Smooth muscle cell (in vitro differentiated cells): ENCODE measurements at regions not wholly inside any gene's neighbourhood (a gene's known extent, or its start where the extent isn't known, plus 50 kb on each side); places are given as distances from the start of the nearest gene placed in this dataset.
A peak's percentile ranks its signal among the peaks of the same experiment; 100 is the strongest.

ENCODE experiments used
- DNase-seq: peaks from one replicate; lab custom pipeline; 2025; ENCODE audit not compliant: unreplicated experiment; lab: John Stamatoyannopoulos, UW
- H2AFZ ChIP-seq: fragments of 200-600 bp; sonication (generic); 2 replicates; pipeline ENCODE4 v1.6.0; 2016; ENCODE audit warnings: antibody characterized with exemption, low read depth, mild to moderate bottlenecking
- H3F3A ChIP-seq: fragments of 200-600 bp; sonication (generic); 2 replicates; pipeline ENCODE4 v1.6.0; 2017; ENCODE audit warnings: antibody characterized with exemption, low read depth
- H3K27ac ChIP-seq: fragments of 200-600 bp; sonication (generic); 2 replicates; pipeline ENCODE4 v1.5.1; 2016; ENCODE audit warnings: low read depth, mild to moderate bottlenecking
- H3K27me3 ChIP-seq: fragments of 200-600 bp; sonication (generic); 2 replicates; pipeline ENCODE4 v1.6.1; 2016; ENCODE audit warnings: low read depth, mild to moderate bottlenecking
- H3K36me3 ChIP-seq: fragments of 200-600 bp; sonication (generic); 2 replicates; pipeline ENCODE4 v1.5.1; 2016; ENCODE audit warnings: low read depth
- H3K4me1 ChIP-seq: fragments of 200-600 bp; sonication (generic); 2 replicates; pipeline ENCODE4 v1.5.1; 2016; ENCODE audit warnings: low read depth
- H3K4me2 ChIP-seq: fragments of 200-600 bp; sonication (generic); 2 replicates; pipeline ENCODE4 v1.6.0; 2016; ENCODE audit warnings: mild to moderate bottlenecking
- H3K4me3 ChIP-seq: fragments of 200-600 bp; sonication (generic); 2 replicates; pipeline ENCODE4 v1.5.1; 2016; ENCODE audit warnings: mild to moderate bottlenecking
- H3K79me2 ChIP-seq: fragments of 200-600 bp; sonication (generic); 2 replicates; pipeline ENCODE4 v1.6.0; 2016; ENCODE audit warnings: low read depth, mild to moderate bottlenecking
- H3K9ac ChIP-seq: fragments of 200-600 bp; sonication (generic); 2 replicates; pipeline ENCODE4 v1.6.0; 2016; ENCODE audit warnings: low read depth
- H3K9me3 ChIP-seq: fragments of 200-600 bp; sonication (generic); replicated peaks from 2 replicates; pipeline ENCODE4 v1.5.1; 2016; ENCODE audit warnings: low read depth
- H4K20me1 ChIP-seq: fragments of 200-600 bp; sonication (generic); 2 replicates; pipeline ENCODE4 v1.6.0; 2016; ENCODE audit warnings: low read depth
- WGBS: methylation state at CpG from one replicate; pipeline ENCODE4 v1.1.7; 2016; ENCODE audit warnings: low lambda C conversion rate; 5-methylcytosine and 5-hydroxymethylcytosine counted together
- TF ChIP-seq, protein P1 (sequence below): fragments of 200-600 bp; sonication (generic); IDR thresholded peaks from 2 replicates; pipeline ENCODE4 v1.5.1; 2017; ENCODE audit warnings: borderline replicate concordance, mild to moderate bottlenecking, antibody characterized with exemption; ENCODE audit not compliant: insufficient read depth, poor library complexity, severe bottlenecking

DNA sequence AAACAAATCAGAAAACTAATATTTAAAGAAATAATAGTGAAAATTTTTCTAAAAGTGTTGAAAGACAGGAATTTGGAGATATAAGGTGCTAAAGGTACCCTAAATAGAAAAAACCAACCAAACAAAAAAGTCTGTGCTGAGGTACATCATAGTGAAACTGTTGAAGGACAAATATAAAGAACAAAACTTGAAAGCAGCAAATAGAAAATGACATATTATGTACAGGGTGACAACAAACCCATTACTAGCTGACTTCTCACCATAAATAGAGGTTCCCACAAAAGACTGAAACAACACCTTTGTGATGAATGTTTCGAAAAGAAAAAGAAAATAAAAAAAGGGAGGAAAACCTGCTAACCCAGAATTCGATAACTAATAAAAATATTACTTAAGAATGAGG is 502.5 kb upstream of the NECTIN3 start:
- H3K27me3 ChIP-seq, result no peaks in the 10 kb centered on the region
- no peak overlapping the region for H3K4me2 ChIP-seq
- 100% methylated on average over 2 of the region's 2 CpGs for WGBS
- H3K79me2 ChIP-seq, result no peaks in the 10 kb centered on the region
- H3K4me1 ChIP-seq, result no peaks in the 10 kb centered on the region
- no peak overlapping the region for H3K9ac ChIP-seq
- H3K9me3 ChIP-seq, result no peaks in the 10 kb centered on the region
- H3F3A ChIP-seq, result peaks cover 11% of the 10 kb centered on the region
- no peak for DNase-seq
- H3K27ac ChIP-seq, result peak overlapping the region; percentile 71
- H2AFZ ChIP-seq, result peak overlapping the region; percentile 10
- TF ChIP-seq, protein P1, sequence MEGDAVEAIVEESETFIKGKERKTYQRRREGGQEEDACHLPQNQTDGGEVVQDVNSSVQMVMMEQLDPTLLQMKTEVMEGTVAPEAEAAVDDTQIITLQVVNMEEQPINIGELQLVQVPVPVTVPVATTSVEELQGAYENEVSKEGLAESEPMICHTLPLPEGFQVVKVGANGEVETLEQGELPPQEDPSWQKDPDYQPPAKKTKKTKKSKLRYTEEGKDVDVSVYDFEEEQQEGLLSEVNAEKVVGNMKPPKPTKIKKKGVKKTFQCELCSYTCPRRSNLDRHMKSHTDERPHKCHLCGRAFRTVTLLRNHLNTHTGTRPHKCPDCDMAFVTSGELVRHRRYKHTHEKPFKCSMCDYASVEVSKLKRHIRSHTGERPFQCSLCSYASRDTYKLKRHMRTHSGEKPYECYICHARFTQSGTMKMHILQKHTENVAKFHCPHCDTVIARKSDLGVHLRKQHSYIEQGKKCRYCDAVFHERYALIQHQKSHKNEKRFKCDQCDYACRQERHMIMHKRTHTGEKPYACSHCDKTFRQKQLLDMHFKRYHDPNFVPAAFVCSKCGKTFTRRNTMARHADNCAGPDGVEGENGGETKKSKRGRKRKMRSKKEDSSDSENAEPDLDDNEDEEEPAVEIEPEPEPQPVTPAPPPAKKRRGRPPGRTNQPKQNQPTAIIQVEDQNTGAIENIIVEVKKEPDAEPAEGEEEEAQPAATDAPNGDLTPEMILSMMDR, result no peak
- H3K36me3 ChIP-seq, result no peaks in the 10 kb centered on the region
- no peak overlapping the region for H3K4me3 ChIP-seq
- H4K20me1 ChIP-seq, result no peaks in the 10 kb centered on the region

DNA sequence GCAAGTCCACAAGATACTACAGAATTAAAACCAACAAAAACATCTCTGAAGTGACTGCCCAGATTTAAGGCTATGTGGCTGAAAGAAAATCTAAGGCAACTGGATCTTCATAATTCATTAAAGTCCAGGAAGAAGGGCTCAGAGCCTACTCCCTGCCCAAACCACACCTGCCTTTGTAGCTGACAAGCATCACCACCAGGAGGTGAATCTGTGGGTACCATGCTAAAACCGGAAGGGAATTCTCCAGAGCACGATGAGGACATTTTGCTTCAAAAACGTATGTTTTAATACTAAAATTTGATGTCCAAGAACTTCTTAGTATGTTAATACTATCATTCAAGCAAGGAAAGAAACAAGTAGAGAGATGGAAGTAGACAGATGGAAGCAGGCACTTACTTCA is 495.9 kb upstream of the NECTIN3 start:
- no peak overlapping the region for H3K9ac ChIP-seq
- H3F3A ChIP-seq, result no peaks in the 10 kb centered on the region
- no peak for DNase-seq
- H3K36me3 ChIP-seq, result no peaks in the 10 kb centered on the region
- no peak overlapping the region for H3K27ac ChIP-seq
- H4K20me1 ChIP-seq, result no peaks in the 10 kb centered on the region
- no peak overlapping the region for H3K4me2 ChIP-seq
- H3K4me1 ChIP-seq, result peaks cover 6% of the 10 kb centered on the region
- no peaks in the 10 kb centered on the region for H3K9me3 ChIP-seq
- H3K27me3 ChIP-seq, result no peaks in the 10 kb centered on the region
- TF ChIP-seq, protein P1, result no peak
- H3K79me2 ChIP-seq, result no peaks in the 10 kb centered on the region
- no peak overlapping the region for H2AFZ ChIP-seq
- no peak overlapping the region for H3K4me3 ChIP-seq
- 79% methylated on average over 3 of the region's 3 CpGs for WGBS

DNA sequence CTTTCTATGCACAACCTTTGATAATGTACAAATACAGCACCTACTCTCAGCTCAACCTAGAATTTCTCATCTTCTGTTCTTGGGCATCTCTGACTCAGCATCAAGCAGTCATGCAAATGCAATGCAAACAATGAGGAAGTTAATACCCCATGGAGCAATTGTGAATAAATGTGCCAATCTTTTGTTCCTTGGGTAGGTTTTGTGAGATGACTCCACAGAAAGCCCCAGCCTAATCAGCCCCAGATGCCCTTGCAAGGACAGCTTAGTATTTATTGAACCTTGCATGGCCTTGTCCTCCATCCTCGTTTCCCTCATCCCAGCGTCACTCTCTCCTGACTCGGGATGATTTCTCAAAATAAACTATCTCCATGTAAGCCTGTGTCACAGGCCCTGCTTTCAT is 494.7 kb upstream of the NECTIN3 start:
- Histone ChIP-seq H3K9ac (no peak overlapping the region), H3K27me3 (no peaks in the 10 kb centered on the region), H3K27ac (peak overlapping the region; percentile 25), H4K20me1 (no peaks in the 10 kb centered on the region), H3F3A (no peaks in the 10 kb centered on the region), H3K36me3 (no peaks in the 10 kb centered on the region), H3K4me1 (peaks cover 6% of the 10 kb centered on the region), H3K4me2 (peak overlapping the region; percentile 5), H3K79me2 (no peaks in the 10 kb centered on the region), H3K9me3 (no peaks in the 10 kb centered on the region), H3K4me3 (no peak overlapping the region), H2AFZ (no peak overlapping the region)
- 47% methylated on average over 3 of the region's 3 CpGs for WGBS
- TF ChIP-seq, protein P1, result no peak
- DNase-seq, result no peak

DNA sequence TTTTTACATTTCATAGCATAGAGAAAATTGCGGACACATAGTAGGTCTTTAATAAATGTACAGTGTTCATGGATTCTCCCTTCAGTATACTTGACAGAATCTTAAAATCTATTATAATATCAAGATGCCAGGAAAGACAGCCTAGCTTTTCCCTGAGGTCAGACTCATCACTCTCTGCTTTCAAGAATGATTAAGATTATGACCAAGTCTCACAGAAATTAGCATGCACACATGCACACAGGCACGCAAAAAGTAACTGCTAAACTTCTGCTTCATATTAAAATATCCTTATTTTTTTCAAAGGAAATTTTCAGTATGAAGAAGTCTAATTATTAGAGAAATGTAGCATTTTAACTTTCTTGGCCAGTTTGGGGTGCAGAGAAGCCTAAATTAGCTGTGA is 493.8 kb upstream of the NECTIN3 start:
- no peak for DNase-seq

More for the DNA sequence above, 493.8 kb upstream of the NECTIN3 start:
- H3K4me3 ChIP-seq, result no peak overlapping the region
- H3F3A ChIP-seq, result no peaks in the 10 kb centered on the region
- no peak overlapping the region for H3K9ac ChIP-seq
- no peaks in the 10 kb centered on the region for H3K27me3 ChIP-seq
- H2AFZ ChIP-seq, result no peak overlapping the region
- no peaks in the 10 kb centered on the region for H3K79me2 ChIP-seq
- 93% methylated on average over 2 of the region's 2 CpGs for WGBS
- no peaks in the 10 kb centered on the region for H3K9me3 ChIP-seq
- no peaks in the 10 kb centered on the region for H3K36me3 ChIP-seq
- no peaks in the 10 kb centered on the region for H4K20me1 ChIP-seq
- peak overlapping the region; percentile 25 for H3K27ac ChIP-seq
- TF ChIP-seq, protein P1, result no peak
- peaks cover 6% of the 10 kb centered on the region for H3K4me1 ChIP-seq
- no peak overlapping the region for H3K4me2 ChIP-seq
